Stimulated activated CD8-positive, alpha-beta memory T cell treated with anti-CD3 and anti-CD28 coated beads, Interleukin-12 subunit alpha, Interleukin-12 subunit beta, amount 100 ng/mL, for 4 hours (primary cell): ENCODE measurements at regions not wholly inside any gene's neighbourhood (a gene's known extent, or its start where the extent isn't known, plus 50 kb on each side); places are given as distances from the start of the nearest gene placed in this dataset.

ENCODE experiments used
- DNase-seq: peaks from one replicate; pipeline ENCODE4 v3.0.0-alpha.2; 2020; ENCODE audit warnings: low read depth

DNA sequence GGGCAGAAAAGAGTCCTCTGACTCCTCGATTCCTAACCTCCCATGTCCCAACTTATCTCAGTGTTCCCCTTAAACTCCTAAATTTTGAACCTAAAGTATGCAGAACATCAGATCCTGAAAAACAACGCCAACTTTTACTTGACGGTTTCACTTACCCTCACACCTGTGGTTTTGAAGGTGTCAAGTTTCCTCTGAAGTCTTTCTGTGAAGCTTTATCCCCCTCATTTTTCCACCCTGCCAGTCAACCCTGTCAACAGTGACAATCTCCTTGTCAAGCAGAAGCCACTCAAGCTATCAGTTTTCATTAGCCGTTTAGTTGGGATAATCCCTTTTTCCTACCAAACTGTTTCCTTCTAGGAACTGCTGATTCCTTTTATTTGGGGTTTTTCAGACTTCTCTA is 245.4 kb upstream of the PREP start:
- no peak for DNase-seq

DNA sequence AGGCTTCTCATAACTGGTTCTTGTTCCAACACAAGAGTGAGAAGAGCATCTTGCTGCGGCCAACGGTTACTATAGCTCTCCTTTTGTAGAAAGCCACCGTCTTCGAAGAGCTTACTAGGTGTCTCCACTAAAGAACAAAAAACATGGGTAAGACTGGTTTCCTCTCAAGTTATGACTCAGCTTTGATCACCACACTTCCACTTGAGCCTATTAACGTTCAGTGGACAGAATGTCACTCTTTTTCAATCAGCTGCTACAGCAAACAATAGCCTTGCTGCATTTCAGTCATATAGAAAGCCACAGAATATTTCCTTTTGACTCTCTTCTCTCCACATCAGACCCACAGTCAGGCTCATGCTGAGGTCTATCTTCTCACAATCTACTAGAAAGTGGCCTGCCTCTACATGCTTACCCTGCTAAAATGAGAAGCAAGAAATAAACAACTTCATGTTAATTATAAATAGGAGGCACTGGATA is 243.5 kb upstream of the PREP start:
- DNase-seq, result no peak

DNA sequence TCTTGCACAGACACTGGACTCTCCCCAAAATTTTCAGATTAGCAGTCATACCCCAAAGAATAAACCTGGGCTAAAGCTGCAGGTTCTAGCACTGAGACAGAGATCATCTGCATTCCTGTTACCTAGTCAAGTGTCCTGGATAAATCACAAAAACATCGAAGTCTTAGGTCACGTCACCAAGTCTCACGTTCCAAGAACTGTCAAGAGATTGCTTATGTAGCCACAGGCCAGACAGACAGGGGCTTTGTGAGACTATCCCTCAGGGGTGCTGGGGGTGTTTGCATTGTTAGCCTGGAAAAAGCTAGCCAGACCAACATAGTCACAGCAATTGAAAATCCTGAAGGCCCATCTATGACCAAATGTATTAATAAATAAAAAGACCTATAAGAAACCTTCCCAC is 243.1 kb upstream of the PREP start:
- no peak for DNase-seq

DNA sequence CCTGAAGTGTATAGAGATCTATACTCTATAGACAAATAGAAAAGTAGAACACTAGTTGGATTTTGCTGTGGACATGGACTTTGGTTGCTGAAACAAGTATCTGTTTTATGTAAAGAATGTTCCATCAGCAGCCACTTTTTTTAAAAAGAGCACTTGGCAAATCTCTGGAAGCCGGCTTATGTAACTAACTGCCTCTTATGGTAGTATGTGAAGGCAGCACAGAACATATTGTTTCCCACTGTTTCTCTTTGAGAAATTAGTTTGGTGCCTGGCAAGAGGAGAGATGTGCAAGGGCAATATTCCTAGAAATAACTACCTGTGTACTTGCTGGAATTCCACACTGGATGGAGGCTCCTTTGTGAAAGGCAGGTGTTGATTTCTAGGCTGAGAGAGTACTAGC is 242.3 kb upstream of the PREP start:
- DNase-seq, result no peak

DNA sequence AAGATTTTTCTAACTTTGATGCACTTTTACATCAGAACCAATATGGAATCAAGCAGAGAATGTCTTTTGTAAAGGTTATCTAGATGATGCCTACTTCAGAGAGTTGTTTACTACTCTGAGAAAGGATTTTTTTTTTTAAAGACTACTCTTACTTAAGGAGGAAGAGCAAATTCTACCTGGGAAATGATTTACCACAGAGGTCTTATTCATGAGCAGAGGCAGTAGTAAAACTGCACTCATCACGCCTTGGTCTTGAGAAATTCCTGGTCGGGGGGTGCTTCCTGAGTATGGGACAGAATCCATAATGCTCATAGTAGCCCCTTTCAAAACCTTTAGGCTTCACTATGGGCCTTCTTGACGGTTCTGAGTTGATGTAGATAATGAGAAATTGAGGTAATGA is 241.8 kb upstream of the PREP start:
- DNase-seq, result no peak

DNA sequence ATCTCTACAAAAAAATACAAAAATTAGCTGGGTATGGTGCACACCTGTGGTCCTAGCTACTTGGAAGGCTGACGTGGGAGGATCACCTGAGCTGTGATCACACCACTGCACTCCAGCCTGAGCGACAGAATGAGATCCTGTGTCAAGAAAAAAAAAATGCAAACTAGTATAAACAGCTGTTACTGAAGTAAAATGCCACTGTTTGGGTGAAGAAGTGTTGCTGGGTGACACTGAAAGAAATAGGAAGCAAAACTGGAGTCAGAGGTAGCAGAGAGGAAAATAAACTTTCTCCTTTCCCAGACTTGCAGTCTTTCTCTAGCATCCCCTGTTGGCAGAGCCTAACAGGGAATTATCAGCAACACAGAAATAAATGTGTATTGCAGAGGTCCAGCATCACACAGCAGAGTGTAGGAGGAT is 241.2 kb upstream of the PREP start:
- DNase-seq, result no peak

DNA sequence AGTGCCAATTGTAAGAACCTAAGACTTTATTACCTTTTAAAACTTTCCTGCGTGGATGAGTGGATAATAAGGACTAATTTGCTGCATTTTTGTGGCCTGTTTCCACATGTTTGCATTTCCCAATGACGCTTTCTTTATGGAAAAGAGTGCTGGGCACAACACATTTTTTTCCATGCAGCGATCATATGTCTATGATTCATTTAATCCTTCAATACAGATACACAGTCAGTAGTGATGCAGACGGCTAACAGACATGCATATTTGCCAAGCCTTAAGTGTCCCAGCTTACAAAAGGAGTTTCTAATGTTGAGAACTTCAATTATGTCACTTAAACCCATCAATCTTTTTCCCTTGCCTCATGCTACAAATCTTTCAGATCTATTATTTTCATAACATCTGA is 239.8 kb upstream of the PREP start:
- DNase-seq, result no peak

DNA sequence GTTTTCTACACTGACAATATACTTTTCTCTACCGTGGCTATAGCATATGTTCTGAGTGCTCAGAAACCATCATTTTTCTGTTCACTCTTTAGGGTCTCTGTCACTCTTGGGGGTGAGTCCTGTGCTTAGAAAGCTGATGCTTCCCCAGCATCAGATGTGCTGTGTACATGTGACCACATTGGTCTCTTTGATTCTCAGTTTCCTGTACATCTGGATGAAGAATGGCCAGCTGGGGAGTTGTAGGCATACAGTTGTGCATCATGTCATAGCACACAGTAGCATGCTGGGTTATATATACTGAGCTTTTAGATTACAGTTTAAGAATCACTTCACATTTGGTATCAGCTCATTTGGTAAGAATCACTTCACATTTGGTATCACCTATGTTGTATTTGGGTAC is 238.6 kb upstream of the PREP start:
- DNase-seq, result no peak

DNA sequence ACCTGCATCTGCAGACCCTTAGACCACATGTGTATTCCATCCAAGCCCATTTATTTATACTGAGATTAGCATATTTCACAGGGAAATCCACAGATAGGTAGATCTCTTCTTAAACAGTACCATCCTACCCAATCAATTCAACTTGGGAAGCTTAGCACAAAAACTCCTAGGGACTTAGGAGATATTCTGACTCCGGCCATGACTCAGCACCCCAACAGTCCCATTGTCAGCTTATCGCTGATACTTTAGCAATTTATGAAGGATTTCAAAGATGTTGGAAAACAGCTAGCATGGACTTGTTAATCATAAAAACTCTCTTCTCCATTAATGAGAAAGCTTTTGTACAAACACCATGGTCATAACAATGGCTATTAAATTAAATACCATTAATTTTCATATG is 236.2 kb upstream of the PREP start:
- no peak for DNase-seq

DNA sequence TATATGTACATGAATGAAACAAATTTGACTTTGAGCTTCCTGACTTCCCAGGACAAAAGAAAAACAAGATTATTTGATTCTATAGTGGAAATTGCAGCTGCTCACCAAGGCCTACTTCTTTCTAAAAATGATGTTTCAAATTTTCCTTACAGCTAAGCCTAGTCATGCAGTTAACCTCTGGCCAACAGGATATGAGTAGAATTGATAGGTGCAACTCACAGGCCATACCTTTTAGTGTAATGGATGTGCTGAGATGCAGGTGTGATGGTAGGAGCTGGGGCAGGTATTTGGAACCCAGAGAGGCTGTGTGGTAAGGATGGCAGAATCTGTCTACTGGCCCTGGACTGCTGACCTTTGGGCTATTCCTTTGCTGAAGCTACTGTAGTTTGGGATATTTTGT is 230.9 kb upstream of the PREP start:
- DNase-seq, result no peak

DNA sequence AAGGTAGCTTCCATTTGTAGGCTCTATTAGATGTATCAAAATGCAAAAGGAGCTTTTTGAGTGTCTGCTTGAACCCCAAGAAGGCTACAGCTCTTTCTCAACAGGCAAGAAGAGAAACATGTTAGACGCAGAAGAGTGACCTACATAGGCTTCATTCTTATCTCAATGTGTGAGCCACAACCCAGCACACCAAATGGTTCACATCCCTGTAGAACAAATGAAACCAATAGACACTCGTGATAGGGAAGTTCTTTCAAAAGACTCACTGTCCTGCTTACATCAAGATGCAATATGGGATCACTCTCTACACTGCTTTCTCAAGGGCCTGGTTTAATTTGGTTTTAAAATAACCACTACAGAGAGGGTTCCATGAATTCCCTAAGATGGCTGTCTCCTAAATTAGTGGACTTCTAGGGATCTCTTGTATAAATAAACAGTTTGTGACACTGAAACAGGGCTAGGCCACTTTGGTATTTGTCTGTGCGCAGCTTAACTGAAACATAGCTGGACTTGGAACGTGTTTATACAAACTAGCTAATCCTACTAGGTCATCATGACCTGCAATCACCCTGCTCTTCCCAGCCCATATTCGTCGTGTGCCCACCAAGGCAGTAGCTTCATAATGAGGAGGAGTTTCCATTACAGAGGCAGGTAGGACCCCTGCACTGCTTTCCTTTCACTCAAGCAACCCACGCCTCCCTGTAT is 225.4 kb upstream of the PREP start:
- no peak for DNase-seq

DNA sequence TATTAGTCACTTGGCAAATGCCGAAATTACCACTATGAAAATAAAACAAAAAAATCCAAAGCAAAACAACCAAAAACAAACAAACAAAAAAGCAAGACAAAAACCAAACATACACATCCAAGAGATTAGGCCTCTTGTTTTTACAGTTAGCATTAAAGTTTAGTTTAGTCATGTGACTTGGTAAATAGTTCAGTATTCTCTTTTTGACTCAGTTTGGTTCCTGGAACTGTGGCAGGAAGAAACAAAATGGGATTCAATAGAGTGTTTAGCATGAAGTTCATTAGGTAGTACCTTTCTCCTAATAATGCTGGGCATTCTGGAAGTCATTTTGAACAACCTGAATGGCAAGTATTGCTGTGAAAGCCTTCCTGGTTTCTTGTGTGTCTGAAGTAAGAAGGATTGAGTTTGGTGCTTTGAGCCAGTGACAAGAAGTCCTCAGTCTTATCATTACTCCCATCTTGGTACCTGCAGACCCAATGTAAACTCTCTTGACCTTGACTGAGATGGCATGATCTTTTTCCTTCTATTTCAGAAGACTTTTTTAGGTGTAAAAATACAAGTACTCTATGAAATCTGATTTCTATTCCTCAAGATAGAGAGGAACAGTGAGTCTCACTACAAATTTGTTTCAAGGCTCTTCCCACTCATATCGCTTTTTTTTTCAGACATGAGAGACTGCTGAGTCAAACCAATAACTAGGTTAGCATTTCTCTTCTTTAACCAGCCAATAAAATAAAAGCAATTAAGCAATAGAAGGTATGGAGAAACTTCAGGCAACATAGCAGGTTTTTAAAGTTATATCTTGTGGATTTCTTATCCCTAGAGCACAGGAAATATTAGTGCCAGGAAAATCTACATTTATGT is 223.6 kb upstream of the PREP start:
- DNase-seq, result no peak

DNA sequence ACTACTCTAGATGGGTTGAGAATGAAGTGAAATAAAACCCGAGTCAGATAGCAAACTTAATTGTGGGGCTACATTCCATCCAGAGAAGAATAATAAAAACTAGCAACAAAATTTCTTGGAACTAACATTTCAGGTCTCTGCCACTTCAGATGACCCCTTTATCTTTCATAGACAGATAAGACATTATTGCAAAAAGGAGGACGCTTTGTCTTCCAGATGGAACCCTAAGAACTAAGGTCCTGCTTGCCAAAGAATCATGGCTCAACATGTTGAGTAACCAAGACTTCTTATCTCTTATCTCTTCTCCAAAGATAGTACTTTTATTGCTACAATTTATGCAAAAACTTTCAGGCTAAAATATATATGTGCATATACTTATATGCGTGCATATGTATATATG is 221.1 kb upstream of the PREP start:
- DNase-seq, result no peak

DNA sequence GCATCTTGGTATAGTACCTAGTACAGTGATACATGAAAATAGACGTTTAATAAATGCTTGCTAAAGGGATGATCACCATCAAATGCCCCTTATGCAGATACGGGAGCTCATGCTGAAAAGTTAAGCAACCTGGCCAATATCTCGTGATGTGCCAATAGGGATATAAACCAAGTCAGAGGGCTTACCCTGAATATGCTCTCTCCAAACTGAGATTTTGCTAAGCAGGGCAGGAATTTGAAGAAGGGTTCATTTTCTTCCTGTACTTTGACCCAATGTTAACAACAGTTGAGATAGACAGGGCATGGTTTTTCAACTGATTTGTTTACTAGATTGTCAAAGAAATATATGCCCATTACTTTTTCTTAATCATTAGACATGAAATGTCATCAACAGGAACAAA is 219.3 kb upstream of the PREP start:
- DNase-seq, result no peak

DNA sequence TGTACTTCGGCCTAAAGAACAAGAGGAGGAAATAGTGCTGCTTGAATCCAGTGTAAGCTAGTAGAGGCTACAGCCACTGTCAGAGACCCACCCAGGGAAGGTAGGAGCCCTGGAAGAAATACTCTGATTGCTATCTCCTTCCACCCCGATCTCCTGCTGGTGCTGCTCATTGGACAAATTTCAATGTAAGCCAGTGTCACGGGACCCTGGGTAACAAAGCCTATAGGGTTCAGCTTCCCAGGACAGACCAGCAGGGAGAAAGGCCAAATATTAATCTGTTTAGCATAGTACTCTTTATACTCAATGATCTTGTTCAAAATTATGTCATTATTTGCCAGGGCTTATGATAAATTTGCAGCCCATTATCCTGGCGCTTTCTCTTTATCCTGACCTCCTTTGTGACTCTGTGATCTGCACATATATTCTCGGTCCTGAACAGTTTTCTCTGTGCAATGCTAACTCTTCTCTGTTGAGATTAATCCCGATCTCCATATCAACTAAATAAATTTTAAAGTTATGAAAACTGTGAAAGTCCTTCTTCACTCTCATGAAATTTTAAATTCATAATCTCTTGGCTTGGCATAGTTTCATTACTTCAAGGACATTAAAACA is 218.8 kb upstream of the PREP start:
- no peak for DNase-seq

DNA sequence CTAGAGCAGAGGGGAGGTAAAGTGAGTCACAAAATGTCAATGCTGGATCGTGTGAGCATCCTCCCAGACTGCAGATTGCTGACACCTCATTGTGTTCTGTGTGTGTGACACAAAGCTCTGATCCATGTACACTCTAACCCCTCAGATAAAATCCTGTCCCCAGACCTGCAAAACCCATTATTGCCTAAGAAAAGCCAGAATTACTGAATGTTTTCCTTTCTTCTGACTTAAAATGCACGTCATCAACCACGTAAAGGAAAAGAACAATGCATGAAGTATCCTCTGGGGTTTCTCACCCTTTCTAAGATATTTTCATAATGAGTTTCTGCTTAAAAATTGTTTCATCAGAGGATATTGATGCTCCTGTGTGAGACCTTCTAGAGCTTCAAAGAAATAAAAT is 218.0 kb upstream of the PREP start:
- DNase-seq, result no peak

DNA sequence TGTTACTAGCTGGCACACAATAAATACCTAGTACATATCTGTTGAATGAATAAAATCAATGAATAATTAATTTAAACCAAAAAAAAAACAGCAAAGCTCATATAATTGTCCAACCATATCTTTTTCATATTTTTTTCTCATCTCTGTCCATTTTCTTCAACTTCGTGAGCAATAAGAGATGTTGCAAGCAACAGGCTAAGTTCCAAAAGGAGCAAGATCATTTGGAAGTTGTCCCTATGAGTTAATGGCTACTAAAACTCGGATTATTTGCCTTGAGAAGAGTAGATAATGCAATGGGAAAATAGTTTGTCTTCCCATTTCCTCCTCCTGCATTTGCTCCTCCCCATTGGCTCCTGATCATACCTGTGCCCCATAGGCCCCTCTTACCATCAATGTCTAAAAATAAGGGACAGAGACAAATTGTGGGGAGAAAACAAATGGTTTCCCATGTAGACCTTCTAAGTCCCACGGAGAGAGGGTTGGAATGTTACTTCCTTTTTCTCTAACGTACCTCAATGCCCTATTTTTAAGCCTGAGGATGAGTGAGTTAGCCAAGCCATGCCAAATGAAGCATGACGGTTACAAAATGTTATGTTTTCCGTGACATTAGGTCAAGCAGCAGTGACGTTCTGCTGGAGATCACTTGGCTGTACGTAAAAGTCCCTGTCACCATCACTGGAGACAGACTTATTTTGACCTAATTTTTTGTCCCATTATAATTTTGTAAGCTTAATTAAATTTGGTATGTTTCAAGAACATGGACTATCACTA is 217.3 kb upstream of the PREP start:
- DNase-seq, result no peak

DNA sequence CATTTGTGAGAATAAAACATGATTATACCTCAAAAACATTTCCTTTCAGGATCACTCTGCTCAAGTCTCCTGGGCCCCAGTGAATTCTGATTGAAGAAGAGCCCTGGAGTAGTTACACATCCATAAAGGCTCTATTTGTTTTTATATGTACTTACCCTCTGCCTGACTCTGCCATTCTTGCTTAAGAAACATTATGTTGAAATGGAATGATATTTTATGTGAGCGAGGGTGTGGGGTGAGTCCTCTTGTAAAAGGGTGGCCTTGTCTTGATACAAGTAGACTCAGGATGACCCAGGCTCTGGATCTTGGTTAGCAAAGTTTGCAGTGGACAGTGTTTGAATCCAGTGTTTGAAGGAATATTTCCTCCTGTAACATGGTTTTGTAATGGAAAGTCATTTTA is 215.4 kb upstream of the PREP start:
- DNase-seq, result no peak

DNA sequence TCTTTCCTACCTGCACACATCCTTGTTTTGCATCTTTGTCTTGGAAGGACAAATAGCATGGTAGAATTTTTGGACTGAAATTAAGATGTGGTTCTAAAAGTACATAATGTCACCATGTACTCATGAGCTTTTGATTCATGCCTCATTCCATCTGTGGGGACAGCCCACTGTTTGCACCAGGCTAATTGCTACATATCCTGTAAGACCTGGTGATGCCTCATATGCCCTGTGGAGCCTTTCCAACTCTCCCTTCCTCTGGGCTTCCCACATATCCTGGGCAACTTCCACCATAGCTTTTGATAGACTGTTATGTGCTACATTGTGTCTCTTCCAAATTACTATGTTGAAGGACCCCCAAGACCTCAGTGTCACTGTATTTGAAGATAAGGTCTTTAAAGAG is 213.6 kb upstream of the PREP start:
- DNase-seq, result no peak

DNA sequence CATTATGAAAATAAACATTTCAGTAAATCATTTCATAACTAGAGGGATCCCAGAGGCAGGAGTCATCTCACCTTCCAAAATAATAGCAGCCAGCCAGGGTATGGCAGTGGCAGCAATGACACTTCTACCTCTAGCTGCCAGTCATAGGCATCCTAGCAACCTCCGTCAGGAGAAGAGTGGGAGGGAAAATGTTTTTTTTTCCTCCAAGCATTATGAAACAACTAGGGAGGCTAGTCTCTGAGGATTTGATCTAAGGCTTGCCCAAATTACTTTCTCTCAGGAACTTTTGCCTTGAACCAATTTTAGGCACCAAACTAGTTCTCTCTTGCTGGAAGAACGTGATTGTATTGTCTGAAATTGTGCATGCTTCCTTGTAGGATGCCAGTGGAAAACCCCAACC is 208.7 kb upstream of the PREP start:
- DNase-seq, result no peak

DNA sequence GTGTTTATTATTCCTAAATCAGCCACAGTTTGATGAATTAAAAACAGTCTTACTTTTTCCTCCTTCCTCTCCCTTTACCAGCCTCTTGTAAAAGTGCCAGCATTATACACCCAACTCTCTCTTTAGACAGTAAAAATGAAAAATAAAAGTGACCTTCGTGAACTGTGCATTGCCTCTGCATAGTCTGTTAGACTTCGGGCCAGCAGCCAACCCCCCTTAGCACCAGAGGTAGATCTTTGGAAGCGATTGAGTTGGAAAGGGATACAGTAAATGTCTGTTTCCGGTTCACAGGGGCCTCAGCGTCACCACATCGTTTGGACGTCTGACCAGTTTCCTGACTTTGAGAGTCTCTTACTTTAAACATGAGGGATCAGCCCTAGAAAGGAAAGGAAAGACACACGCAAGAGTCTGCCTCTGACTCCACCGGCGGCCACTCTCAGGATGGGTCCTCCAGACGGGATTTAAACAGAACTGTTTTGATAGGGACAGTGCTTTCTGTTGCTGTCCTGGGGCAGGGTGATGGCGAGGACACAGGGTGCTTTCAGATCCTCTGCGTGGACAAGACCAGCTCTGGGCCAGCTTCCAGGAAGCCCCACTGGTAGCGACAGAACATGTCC is 206.6 kb upstream of the PREP start:
- DNase-seq, result no peak
